ENCODE measurements at regions not wholly inside any gene's neighbourhood (a gene's known extent, or its start where the extent isn't known, plus 50 kb on each side); places are given as distances from the start of the nearest gene placed in this dataset.

DNA sequence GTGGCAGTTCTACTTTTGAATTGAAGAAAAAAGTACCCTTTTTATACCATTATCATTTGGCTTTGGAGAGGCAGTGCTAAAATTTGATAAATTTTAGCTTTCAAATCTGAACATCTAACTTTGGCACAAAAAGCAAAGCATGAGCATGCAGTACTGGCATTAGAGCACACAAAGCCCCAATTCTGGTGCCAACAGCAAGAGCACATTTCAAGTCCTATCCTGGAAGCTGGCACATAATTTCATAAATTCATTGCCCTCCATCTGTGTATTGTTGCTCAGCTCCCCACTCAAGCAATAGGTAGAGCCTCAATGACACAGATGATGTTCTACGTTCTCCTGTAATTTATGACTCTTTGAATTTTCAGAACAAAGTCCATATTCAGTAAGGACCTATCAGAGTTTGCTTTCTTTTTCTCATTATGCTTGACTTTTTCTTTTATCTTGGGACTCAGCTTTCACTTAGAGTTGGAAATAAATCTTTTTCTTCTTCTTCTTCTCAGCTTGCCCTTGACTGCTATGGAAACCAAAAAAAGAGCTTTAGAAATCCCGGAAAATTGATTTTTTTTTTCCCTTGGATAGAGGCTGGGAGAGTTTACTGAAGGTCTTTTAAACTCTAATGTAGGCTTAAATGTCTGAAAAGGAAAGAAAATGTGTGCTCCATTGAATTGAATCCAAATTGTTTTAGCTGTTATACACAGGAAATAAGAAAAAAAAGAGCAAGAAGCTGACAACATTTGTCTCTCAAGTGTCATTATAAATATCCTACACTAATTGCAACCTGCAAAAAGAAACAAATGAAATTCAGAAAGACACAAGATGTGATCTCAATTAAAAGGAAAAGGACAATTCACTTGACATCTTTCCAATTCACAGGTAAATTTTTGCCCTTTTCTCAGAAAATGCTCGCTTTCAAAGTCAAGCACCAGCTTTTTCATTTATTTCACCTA is 380.8 kb upstream of the CDH18 start:
- TF ChIP-seq CTCF (IDR thresholded peaks at IDR 0.05) (no peak), EZH2 (IDR thresholded peaks at IDR 0.05) (no peak), EZH2phosphoT487 (IDR thresholded peaks at IDR 0.05) (no peak)
